ENCODE measurements at regions not wholly inside any gene's neighbourhood (a gene's known extent, or its start where the extent isn't known, plus 50 kb on each side); places are given as distances from the start of the nearest gene placed in this dataset.

DNA sequence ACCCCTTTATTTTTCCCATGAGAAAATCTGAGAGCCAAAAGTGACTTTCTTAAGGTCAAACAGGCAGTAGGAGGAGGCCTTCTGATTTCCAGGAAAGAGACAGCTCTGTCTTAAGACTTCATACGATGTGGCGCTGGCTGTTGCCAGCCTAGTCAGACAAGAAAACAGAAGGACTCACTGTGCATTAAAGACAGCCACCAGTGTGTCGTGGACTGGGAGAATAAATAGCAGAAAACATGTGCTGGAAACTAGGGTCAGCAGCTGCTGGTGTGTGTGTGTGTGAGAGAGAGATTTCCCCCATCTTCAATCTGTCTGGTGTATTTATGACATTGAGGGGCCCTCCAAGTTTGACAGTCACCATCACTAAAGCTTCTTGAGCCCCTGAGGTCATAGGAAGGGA is 708.6 kb upstream of the TMEM132C start:
- Histone ChIP-seq H3K27me3 (ENCODE audit: control insufficient read depth, insufficient read depth, low read length) (no peaks in the 10 kb centered on the region), H3K9me3 (ENCODE audit: control insufficient read depth, insufficient read depth, low read length) (peaks cover 2% of the 10 kb centered on the region), H3K4me1 (ENCODE audit: control insufficient read depth, insufficient read depth, low read length) (no peaks in the 10 kb centered on the region), H3K27ac (ENCODE audit: low read length) (no peak overlapping the region), H3K36me3 (ENCODE audit: control insufficient read depth, insufficient read depth, low read length) (no peaks in the 10 kb centered on the region), H3K4me3 (ENCODE audit: low read length) (no peak overlapping the region)
- DNase-seq, result no peak
- no peak for ATAC-seq
- WGBS (ENCODE audit: insufficient coverage), result 83% methylated on average over 3 of the region's 3 CpGs
- intact Hi-C loops (cut with micrococcal nuclease), result no loop called here
- Mint-ChIP-seq H3K27ac (no peak overlapping the region), H3K4me1 (peaks cover 0 to 14% of the 10 kb centered on the region in 2 donors), H3K9me3 (peaks cover 0 to 9% of the 10 kb centered on the region in 2 donors), H3K27me3 (ENCODE audit: low read depth in 2 of 2) (no peaks in the 10 kb centered on the region), H3K36me3 (no peaks in the 10 kb centered on the region), H3K4me3 (no peak overlapping the region)
- no peak for TF ChIP-seq CTCF (IDR thresholded peaks at IDR 0.05)

DNA sequence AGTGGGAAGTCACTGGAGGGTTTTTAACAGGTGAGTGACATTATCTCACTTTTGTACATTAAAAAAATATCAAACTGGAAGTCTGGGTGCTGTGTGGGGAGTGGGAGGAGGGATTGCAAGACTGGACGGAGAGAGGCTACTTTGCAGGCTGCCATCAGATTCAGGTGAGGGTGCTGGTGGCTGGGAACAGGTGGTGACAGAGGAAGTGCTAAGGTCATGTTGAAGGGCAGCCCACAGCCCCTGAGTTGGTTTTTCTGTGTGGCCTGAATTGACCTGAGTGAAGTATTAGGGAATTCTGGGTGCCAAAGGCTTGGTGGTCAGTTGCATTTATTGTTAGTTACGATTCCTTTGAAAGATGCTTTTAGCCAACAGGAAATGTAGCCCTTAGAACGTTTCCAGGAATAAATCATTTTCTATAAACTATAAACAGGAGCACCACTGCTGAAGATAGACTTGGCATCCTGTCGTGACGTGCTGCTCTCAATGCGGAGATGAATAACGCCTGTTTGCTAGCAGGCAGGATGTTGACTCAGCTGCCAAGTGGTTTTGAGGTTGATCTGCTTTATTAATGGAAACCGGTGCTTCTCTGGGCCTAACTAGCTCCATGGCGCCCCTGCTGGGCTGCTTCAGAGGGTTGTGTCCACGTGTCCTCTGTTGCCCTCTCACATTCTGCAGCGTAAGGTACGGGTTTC is 707.5 kb upstream of the TMEM132C start:
- Histone ChIP-seq H3K27me3 (ENCODE audit: control insufficient read depth, insufficient read depth, low read length) (no peaks in the 10 kb centered on the region), H3K9me3 (ENCODE audit: control insufficient read depth, insufficient read depth, low read length) (peaks cover 5% of the 10 kb centered on the region), H3K4me1 (ENCODE audit: control insufficient read depth, insufficient read depth, low read length) (no peaks in the 10 kb centered on the region), H3K27ac (ENCODE audit: low read length) (no peak overlapping the region), H3K36me3 (ENCODE audit: control insufficient read depth, insufficient read depth, low read length) (no peaks in the 10 kb centered on the region), H3K4me3 (ENCODE audit: low read length) (no peak overlapping the region)
- peak; percentile 63 to 91 (median 88) for ATAC-seq
- peak; percentile 7 for TF ChIP-seq CTCF (IDR thresholded peaks at IDR 0.05)
- peaks cover 3 to 9% of the 10 kb centered on the region in 2 donors for H3K9me3 Mint-ChIP-seq
- H3K4me1 Mint-ChIP-seq, result peaks cover 0 to 14% of the 10 kb centered on the region in 2 donors
- no peaks in the 10 kb centered on the region for H3K36me3 Mint-ChIP-seq
- H3K4me3 Mint-ChIP-seq, result no peak overlapping the region
- intact Hi-C loops (cut with micrococcal nuclease), result no loop called here
- 19% methylated on average over 12 of the region's 12 CpGs for WGBS (ENCODE audit: insufficient coverage)
- no peaks in the 10 kb centered on the region for H3K27me3 Mint-ChIP-seq (ENCODE audit: low read depth in 2 of 2)
- no peak overlapping the region for H3K27ac Mint-ChIP-seq
- DNase-seq, result peak; percentile 35 to 55

GRCh38 chr12:127560041-127560478 is 706.9 kb upstream of the TMEM132C start:
- no peak for ATAC-seq
- DNase-seq, result no peak
- H3K4me1 Mint-ChIP-seq, result peaks cover 0 to 14% of the 10 kb centered on the region in 2 donors
- no peaks in the 10 kb centered on the region for H3K36me3 ChIP-seq (ENCODE audit: control insufficient read depth, insufficient read depth, low read length)
- no peak overlapping the region for H3K4me3 ChIP-seq (ENCODE audit: low read length)
- H3K27me3 ChIP-seq (ENCODE audit: control insufficient read depth, insufficient read depth, low read length), result no peaks in the 10 kb centered on the region
- H3K4me1 ChIP-seq (ENCODE audit: control insufficient read depth, insufficient read depth, low read length), result no peaks in the 10 kb centered on the region
- no peak overlapping the region for H3K4me3 Mint-ChIP-seq
- H3K9me3 Mint-ChIP-seq, result peaks cover 3 to 12% of the 10 kb centered on the region in 2 donors
- TF ChIP-seq CTCF (IDR thresholded peaks at IDR 0.05), result peak; percentile 2
- peaks cover 8% of the 10 kb centered on the region for H3K9me3 ChIP-seq (ENCODE audit: control insufficient read depth, insufficient read depth, low read length)
- intact Hi-C loops (cut with micrococcal nuclease), result no loop called here
- no peaks in the 10 kb centered on the region for H3K36me3 Mint-ChIP-seq
- H3K27ac Mint-ChIP-seq, result no peak overlapping the region
- H3K27ac ChIP-seq (ENCODE audit: low read length), result no peak overlapping the region
- no peaks in the 10 kb centered on the region for H3K27me3 Mint-ChIP-seq (ENCODE audit: low read depth in 2 of 2)
- WGBS (ENCODE audit: insufficient coverage), result 89% methylated on average over 3 of the region's 4 CpGs

- ATAC-seq, result no peak
- Mint-ChIP-seq H3K4me1 (peaks cover 0 to 14% of the 10 kb centered on the region in 2 donors), H3K27ac (no peak overlapping the region), H3K36me3 (no peaks in the 10 kb centered on the region), H3K9me3 (peaks cover 3 to 12% of the 10 kb centered on the region in 2 donors), H3K4me3 (no peak overlapping the region), H3K27me3 (ENCODE audit: low read depth in 2 of 2) (no peaks in the 10 kb centered on the region)
- Histone ChIP-seq H3K27ac (ENCODE audit: low read length) (no peak overlapping the region), H3K27me3 (ENCODE audit: control insufficient read depth, insufficient read depth, low read length) (no peaks in the 10 kb centered on the region), H3K9me3 (ENCODE audit: control insufficient read depth, insufficient read depth, low read length) (peaks cover 13% of the 10 kb centered on the region), H3K4me3 (ENCODE audit: low read length) (no peak overlapping the region), H3K4me1 (ENCODE audit: control insufficient read depth, insufficient read depth, low read length) (no peaks in the 10 kb centered on the region), H3K36me3 (ENCODE audit: control insufficient read depth, insufficient read depth, low read length) (no peaks in the 10 kb centered on the region)
- intact Hi-C loops (cut with micrococcal nuclease), result no loop called here
- WGBS (ENCODE audit: insufficient coverage), result 90% methylated on average over 2 of the region's 2 CpGs
- no peak for DNase-seq
- no peak for TF ChIP-seq CTCF (IDR thresholded peaks at IDR 0.05)
Measured at GRCh38 chr12:127562816-127563215, 704.2 kb upstream of the TMEM132C start.

All from natural killer cell (primary cell).